Spleen (tissue), 7 donors: ENCODE measurements at regions not wholly inside any gene's neighbourhood (a gene's known extent, or its start where the extent isn't known, plus 50 kb on each side); places are given as distances from the start of the nearest gene placed in this dataset.

Source experiments
- POLR2A ChIP-seq, 3 donors: fragments of 450-650 bp; IDR thresholded peaks; one replicate each; pipeline ENCODE4 v1.5.1; 2017; ENCODE audit warnings: antibody characterized with exemption in 3 of 3, mild to moderate bottlenecking in 1 of 3
- TF ChIP-seq, protein P1 (sequence below), 11 experiments: fragments of 200-600 bp in 7 of 11; fragments of 450-650 bp in 4 of 11; sonication (generic) in 4 of 11; IDR thresholded peaks in 8 of 11; conservative IDR thresholded peaks in 3 of 11; 1 replicate in 7 of 11; 2 replicates in 4 of 11; pipeline versions ENCODE4 v1.4.0 to v1.8.0; 2016 to 2021; ENCODE audit warnings: antibody characterized with exemption in 11 of 11, inconsistent platforms in 4 of 11, mild to moderate bottlenecking in 1 of 11
- donor health status: DM: no; HTN: no; CAD: no; lungs with moderate emphysema.
- donor health status: DM: no; HTN: no; CAD: no.
- donor health status: DM: no; HTN: no; CAD: no.

DNA sequence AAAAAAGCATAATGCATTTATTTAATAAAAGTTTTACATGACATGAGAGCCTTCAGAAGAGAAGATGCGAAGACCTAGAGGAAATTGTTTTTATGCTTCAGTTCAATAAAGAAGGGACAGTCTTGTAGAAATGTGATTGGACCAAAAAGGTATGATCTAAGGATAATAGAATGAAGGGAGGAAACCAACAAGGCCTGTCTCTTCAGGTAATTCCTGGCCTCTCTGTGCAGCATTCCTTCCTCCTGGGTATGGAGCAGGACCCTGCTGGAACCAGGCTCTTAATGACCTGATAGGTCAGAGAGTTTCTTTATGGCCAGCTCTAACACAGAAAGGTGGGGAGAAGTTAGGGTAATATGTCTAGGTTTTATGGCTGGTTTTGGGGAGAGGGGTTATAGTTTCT, 162.8 kb upstream of the HEY2 start:
- no peak for TF ChIP-seq POLR2A (IDR thresholded peaks at IDR 0.05)
- TF ChIP-seq, protein P1, sequence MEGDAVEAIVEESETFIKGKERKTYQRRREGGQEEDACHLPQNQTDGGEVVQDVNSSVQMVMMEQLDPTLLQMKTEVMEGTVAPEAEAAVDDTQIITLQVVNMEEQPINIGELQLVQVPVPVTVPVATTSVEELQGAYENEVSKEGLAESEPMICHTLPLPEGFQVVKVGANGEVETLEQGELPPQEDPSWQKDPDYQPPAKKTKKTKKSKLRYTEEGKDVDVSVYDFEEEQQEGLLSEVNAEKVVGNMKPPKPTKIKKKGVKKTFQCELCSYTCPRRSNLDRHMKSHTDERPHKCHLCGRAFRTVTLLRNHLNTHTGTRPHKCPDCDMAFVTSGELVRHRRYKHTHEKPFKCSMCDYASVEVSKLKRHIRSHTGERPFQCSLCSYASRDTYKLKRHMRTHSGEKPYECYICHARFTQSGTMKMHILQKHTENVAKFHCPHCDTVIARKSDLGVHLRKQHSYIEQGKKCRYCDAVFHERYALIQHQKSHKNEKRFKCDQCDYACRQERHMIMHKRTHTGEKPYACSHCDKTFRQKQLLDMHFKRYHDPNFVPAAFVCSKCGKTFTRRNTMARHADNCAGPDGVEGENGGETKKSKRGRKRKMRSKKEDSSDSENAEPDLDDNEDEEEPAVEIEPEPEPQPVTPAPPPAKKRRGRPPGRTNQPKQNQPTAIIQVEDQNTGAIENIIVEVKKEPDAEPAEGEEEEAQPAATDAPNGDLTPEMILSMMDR (IDR thresholded peaks at IDR 0.05 in 8 of 11, conservative IDR thresholded peaks at IDR 0.05 in 3 of 11): no peak
